ENCODE measurements at regions not wholly inside any gene's neighbourhood (a gene's known extent, or its start where the extent isn't known, plus 50 kb on each side); places are given as distances from the start of the nearest gene placed in this dataset.
A peak's percentile ranks its signal among the peaks of the same experiment; 100 is the strongest.

DNA sequence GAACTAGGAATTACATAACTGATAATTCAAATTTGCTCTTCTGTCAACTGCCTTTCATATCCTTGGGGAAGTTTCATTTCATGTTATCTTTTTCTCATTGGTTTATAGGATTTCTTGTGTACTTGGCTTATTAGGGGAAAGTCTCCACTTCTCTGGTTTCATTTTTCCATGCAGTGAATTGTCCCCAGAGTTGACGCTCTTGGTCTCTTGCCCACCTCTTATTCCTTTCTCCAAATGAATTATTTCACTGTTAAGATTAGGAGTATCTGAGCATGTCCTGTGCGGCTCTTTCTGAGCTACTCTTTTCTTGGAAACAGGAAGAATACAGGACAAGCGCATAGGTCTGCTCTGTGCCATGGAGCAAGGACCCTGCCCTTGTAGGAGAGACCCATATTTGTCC is 104.8 kb downstream of the POSTN start:
- no peak overlapping the region for H3K4me3 ChIP-seq (ENCODE audit: low read depth, low read length)
- TF ChIP-seq, protein P1, sequence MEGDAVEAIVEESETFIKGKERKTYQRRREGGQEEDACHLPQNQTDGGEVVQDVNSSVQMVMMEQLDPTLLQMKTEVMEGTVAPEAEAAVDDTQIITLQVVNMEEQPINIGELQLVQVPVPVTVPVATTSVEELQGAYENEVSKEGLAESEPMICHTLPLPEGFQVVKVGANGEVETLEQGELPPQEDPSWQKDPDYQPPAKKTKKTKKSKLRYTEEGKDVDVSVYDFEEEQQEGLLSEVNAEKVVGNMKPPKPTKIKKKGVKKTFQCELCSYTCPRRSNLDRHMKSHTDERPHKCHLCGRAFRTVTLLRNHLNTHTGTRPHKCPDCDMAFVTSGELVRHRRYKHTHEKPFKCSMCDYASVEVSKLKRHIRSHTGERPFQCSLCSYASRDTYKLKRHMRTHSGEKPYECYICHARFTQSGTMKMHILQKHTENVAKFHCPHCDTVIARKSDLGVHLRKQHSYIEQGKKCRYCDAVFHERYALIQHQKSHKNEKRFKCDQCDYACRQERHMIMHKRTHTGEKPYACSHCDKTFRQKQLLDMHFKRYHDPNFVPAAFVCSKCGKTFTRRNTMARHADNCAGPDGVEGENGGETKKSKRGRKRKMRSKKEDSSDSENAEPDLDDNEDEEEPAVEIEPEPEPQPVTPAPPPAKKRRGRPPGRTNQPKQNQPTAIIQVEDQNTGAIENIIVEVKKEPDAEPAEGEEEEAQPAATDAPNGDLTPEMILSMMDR (IDR thresholded peaks at IDR 0.05; ENCODE audit: insufficient read depth, low read depth, low read length) = no peak
- no peak for DNase-seq (ENCODE audit: low read depth)

DNA sequence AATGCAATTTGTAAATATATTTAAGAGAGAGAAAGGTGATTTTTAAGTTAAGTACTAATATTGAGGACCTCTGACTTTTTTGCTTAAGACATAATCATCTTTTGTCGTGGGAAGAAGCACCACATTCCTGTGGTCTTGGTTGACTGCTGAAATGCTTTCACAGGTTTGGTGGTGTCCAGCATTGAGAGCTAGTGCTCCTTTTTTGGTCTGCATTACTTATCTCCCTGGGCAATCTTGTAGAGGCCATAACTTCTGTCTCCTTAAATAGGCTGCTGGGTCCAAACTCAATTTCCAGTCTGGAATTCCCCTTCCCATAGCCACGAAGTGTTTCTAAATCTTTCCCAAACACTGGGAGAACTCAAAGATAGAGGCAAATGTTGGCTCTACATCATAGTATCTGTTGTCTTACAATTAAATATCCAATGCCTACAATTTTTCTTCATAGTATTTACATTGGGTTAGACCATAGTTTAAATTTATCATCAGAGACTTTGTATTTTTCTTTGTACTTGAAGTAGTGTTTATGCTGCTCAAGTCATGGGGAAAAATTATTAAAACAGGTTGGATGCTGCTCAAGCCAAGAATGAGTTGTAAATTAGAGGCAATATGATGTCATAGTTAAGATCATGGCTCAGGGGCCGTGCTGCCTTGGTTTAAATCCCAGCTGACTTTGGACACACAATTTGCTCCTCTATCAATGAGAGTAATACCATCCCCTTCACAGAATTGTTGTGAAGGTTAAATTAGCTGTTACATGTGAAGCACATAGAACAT is 105.6 kb downstream of the POSTN start:
- peak; percentile 85 for DNase-seq (ENCODE audit: low read depth)
- H3K4me3 ChIP-seq (ENCODE audit: low read depth, low read length) = no peak overlapping the region
- TF ChIP-seq, protein P1 (IDR thresholded peaks at IDR 0.05; ENCODE audit: insufficient read depth, low read depth, low read length) = no peak

DNA sequence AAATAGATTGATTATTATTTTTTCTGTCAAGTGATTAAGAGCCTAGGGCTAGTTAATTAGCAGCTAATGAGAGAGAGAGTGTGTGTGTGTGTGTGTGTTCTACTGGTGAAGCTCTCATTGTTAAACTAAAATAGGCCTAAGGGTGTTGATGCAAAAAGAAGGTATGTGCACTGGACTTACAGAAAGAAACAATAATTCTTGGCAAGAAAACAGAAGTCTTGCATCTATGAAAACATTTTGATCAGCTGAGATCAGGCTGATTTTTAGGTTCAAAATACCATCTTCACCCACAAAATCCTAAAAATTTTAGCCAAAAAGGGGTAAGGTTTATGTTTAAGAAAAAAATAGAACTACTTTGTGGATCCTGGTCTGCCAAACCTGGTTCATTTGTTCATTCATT is 106.5 kb downstream of the POSTN start:
- peak; percentile 30 for DNase-seq (ENCODE audit: low read depth)
- TF ChIP-seq, protein P1 (IDR thresholded peaks at IDR 0.05; ENCODE audit: insufficient read depth, low read depth, low read length) = no peak
- no peak overlapping the region for H3K4me3 ChIP-seq (ENCODE audit: low read depth, low read length)

DNA sequence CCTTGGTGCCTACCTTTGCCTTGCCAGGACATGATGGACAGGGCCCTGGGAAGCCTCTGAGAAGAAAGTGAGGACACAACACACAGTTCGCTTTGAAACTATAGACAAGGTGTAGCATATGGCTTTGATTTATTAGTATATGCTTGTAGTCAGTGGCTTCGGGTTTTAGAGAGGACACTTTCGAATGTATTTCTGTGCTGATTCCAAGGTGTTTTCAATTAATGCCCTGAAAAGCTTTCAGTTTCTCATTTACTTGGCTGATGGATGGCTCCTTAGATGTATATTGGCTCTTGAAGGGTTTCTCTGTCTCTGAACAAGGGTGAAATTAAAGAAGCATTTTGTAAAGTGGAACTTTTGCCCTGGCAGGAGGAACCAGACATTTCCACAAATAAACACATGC is 106.9 kb downstream of the POSTN start:
- H3K4me3 ChIP-seq (ENCODE audit: low read depth, low read length) = no peak overlapping the region
- TF ChIP-seq, protein P1 (IDR thresholded peaks at IDR 0.05; ENCODE audit: insufficient read depth, low read depth, low read length) = no peak
- DNase-seq (ENCODE audit: low read depth) = no peak

DNA sequence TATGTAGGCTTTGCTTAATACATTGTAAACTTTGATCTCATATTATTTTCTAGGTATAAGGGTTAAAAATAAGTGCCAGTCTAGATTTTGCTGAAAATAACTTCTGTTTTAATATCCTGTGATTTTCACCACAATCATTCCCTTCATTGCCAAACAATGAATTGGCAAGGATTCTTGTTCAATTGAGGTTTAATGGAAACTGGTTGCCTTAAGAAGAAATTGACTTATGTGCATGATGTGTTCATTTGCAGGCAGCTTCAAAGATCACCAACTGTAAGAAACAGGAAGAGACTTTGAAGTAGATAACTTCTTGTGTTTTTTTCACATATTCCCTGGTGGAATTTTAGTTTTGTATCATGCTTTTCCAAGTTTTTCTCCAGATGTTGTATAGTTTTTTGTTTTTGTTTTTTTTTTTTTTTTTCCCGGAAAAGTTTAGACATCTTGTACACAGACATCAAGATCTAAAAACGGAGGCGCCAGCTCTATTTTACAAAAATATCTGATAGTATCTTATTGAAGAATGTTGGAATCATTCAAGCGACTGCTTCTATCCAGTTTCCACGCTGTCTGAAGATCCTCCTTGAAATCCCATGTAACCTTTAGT is 108.3 kb downstream of the POSTN start:
- no peak for DNase-seq (ENCODE audit: low read depth)
- TF ChIP-seq, protein P1 (IDR thresholded peaks at IDR 0.05; ENCODE audit: insufficient read depth, low read depth, low read length) = no peak
- H3K4me3 ChIP-seq (ENCODE audit: low read depth, low read length) = no peak overlapping the region

DNA sequence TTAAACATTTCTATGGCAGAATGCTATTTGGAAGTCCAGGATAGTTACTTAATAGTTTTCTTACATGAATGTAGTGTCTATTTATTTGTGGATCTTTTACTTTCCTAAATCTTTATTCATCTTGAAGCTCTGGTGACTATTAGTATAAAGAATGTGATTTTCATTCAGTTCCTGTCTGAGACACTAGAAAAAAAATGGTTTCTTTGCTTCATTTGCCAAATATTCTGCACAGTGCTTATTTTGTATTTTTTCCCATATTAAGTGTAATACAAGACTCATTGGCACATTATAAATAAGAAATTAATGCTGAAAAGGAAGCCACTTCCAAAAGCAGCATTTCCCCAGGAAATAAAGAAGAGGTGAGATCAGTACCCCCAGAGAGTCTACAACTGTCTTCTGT is 109.8 kb downstream of the POSTN start:
- no peak for DNase-seq (ENCODE audit: low read depth)
- TF ChIP-seq, protein P1 (IDR thresholded peaks at IDR 0.05; ENCODE audit: insufficient read depth, low read depth, low read length) = no peak
- no peak overlapping the region for H3K4me3 ChIP-seq (ENCODE audit: low read depth, low read length)
